Stimulated activated CD4-positive, alpha-beta T cell treated with anti-CD3 and anti-CD28 coated beads, Interleukin-1b, Interleukin-23, amount 100 ng/mL, for 24 hours (primary cell): ENCODE measurements at regions not wholly inside any gene's neighbourhood (a gene's known extent, or its start where the extent isn't known, plus 50 kb on each side); places are given as distances from the start of the nearest gene placed in this dataset.
A peak's percentile ranks its signal among the peaks of the same experiment; 100 is the strongest.

Experiments
- DNase-seq, 4 experiments: peaks; one replicate each; pipeline ENCODE4 v3.0.0-alpha.2; 2020; ENCODE audit warnings: low read depth in 4 of 4, low spot score in 1 of 4

- no peak for DNase-seq
Observed at GRCh38 chr6:108734271-108734922, 113.8 kb upstream of the ARMC2 start.

DNA sequence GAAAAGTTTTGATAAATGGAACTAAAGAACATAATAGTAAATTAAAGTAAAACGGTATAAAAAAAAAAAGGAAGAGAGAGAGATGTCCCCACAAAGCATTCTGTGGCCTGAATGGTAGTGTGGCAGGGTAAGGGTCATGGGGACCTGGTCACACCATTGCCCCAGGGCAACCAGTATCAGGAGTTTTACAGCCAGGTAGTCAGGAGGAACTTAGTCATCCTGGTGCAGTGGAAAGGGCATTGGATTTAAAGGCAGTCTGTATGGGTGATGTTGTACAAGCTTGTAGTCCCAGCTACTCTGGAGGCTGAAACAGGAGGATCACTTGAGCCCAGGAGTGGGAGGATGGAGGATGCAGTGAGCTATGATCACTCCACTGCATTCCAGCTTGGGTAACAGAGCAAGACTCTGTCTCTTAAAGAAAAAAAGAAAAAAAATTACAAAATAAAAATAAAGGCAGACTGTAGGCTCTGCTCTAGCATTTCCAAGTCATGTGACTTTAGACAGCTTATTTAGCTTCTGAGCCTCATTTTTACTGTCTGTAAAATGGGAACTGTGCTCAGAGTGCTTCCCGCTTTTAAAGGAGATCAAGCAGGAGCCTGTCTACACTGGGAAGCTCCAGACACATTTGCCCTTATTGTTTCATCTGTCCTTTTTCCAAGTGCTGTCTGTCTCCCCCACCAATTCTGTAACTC, 112.8 kb upstream of the ARMC2 start:
- DNase-seq: no peak

- DNase-seq: no peak
Observed at GRCh38 chr6:108736002-108736361, 112.2 kb upstream of the ARMC2 start.

DNA sequence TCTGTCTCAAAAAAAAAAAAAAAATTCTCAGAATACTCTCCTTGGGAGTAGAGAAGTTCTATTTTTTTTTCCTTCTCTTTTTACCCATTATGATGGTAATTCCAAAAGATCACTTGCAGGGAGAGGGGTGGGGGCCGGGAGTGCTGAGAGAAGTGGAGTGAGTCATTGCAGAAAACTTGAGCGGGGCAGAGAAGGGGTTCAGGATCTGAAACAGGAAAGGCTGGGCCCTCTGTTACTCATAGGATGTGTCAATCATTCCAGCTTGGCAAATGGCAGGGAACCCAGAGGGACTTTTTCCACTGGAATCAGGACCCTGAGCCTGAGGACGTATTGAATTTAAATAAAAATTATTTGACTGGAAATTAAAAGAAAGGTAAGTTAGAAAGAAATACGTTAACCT, 111.4 kb upstream of the ARMC2 start:
- no peak for DNase-seq

GRCh38 chr6:108737594-108738546, 110.4 kb upstream of the ARMC2 start:
- peak in 1 of 4 experiments; percentile 12 for DNase-seq

DNA sequence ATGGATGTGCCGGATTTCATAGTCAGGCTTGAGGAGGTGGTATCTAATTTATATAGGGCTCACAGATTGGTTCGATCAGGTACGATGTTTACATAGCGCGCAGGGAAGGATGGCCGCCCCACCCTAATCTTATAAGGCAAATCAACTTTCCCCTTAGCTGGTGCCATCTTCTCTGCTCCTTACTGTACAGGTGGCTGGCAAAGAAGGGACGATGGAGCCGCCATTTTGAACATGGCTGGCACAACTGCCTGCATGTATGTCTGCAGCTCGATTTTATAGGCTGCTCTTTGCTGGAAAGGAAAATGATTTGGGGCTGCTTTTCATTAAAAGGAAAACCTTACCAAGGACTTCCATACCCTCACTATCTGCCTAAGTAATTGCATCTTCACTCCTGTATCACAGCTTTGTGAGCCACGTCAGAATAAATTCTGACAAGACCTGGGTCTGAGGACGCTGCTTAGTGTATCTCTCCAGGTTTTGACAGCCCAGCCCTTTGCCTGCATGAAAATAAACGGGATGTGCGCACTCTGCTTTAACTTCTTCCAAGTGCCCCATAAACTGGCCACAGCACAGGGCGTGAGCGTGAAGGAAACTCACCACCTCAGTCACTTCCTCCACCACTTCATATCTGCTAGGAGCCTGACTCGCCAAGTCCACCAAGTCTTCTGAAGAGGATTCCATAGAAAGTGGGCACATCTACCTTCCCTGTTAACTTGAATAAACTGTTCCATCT, 109.4 kb upstream of the ARMC2 start:
- DNase-seq: no peak

GRCh38 chr6:108739496-108740330, 108.5 kb upstream of the ARMC2 start:
- DNase-seq: no peak

- DNase-seq: no peak
Observed at GRCh38 chr6:108741331-108741989, 106.8 kb upstream of the ARMC2 start.

GRCh38 chr6:108742041-108742440, 106.2 kb upstream of the ARMC2 start:
- no peak for DNase-seq

- no peak for DNase-seq
Observed at GRCh38 chr6:108744244-108744972, 103.8 kb upstream of the ARMC2 start.

GRCh38 chr6:108744996-108745395, 103.2 kb upstream of the ARMC2 start:
- DNase-seq: no peak

DNA sequence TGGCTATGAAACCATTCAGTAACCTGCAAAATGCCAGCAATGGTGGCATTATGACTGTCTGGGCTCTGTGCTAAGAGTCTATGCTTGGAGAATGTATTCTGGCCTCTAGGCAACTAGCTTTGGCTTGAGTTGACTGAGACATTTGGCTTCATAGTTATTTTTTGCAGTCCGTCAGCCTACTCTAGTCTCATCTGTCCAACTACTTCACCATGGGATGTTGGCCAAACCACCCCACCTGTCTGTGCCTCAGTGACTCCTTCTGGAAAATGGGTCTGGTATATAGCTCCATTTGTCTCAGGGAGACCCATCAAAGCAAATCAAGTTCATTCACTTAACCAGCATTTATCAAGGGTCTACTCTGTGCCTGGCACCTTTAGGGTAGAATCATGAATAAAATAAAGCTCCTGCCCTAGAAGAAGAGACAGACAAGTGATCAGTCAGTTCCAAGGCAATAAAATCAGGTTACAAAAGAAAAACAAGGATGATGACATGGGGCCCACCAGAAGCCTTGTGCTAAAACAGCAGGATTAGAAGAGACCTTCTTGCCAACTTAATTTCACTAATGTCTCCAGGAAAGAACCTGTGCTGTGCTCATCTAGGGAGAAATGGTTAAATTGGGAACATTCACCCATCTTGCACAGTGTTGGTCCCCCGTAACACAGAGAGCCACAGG, 102.4 kb upstream of the ARMC2 start:
- DNase-seq: no peak

DNA sequence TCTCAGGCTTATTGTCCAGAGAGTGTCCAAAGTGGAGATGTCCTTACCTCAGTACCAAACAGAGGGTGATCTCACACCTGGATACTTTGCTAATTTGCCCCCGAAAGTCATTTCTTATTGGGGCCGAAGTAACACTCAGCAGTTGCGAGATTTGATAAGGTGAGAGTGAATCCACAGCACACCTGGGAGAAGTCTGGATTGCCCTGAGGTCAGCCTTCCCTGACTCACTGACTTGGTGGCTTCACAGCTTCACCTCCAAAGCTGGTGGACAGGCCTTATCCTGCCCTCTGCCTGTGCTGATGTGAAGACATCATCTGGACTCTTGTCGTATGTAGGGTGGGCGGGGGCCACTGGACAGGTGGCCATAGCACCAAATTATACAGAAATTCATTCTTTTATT, 101.9 kb upstream of the ARMC2 start:
- no peak for DNase-seq

DNA sequence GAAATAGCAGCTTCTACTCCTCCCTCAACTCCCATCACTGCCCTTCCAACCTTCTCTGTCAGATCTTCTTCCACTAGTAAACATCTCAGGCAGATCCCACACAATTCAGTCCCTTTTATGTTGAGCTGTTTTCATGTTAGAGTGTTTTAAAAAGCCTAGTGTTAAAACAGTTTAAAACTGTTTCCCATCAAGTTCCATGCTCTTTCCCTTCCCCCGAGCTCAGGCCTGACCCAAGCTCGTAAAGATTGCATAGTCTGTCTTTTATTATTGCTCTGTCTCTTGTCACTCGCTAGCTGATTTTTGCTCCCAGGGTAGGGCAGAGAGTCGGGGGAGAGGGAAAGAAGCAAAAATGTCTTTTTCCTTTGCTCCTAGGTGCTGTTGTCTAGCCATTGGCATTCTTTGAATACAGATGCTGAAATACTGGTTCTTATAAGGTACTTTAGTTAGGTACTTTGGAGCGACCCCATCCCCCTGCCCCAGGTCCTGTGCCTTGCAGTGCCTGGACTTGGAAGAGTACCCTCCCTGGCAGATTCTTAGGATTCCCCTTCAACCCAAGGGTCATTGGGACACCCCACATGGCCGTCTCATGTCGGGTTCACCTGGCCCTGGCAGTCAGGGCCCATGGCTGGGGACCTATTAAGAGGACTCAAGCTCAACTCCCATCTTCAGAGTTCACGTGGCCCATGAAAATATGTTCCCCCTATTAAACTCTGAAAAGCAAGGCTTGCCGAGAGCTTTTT, 101.2 kb upstream of the ARMC2 start:
- no peak for DNase-seq

- DNase-seq: no peak
Observed at GRCh38 chr6:108748055-108748454, 100.2 kb upstream of the ARMC2 start.

DNA sequence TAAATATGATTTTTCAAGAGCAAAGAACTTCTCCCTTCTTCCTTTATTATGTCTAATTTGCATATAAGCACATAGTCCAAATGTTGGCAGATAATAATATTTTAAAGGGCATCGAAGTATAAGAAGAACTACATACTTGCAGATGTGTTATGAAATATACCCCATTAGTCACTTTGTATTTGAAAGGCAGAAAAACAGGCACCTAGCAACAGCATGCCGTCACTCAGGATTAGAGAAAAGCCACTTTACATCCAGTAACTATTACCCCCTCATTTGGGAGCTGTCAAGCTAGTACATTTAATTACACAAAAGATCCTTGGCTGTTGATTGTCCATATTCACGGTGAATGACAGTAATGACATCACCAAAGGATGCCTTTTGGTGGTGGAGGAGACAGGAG, 99.3 kb upstream of the ARMC2 start:
- no peak for DNase-seq

DNA sequence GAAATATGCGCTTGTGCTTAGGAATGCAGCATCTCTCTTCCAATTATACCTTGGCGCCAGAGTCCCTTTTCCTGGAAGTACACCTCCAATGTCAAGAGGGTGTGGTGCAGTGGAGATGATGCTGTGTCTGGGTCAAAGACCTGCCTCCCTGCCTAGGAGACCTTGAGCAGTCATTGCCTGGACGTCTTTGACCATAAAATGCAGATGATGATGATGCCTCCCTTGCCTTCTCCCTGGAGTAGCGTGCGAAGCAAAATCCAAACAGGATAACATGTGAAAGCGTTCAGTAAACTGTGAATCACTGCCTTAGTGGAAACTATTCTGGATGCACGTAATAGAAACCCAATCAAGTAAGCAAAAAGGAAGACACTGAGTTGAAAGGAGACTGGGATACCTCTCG, 97.4 kb upstream of the ARMC2 start:
- no peak for DNase-seq

DNA sequence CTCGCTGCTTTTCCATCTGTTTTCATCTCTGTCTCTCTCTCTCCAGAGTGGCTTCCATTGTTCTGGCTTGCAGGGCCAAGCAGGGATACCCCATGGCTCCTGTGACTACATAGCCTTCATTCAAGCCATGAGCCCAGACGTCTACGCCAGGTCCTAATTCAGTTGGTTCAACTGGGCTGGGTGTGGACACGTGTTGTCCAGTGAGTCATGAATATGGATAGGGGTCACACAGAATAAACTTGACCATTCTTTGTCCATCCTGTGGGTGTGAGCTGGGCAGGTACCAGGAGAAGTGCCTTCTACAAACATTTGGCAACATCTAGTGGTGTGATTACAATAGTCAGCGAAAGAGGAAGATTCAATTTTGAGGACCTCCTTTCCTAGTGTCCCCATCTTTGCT, 96.9 kb upstream of the ARMC2 start:
- no peak for DNase-seq
